HepG2 (cell line): ENCODE measurements at regions not wholly inside any gene's neighbourhood (a gene's known extent, or its start where the extent isn't known, plus 50 kb on each side); places are given as distances from the start of the nearest gene placed in this dataset.

Experiments used
- ATAC-seq: fragments of 200-7000 bp; cut with Tn5 transposase; 3 replicates; pipeline ENCODE4 v1.9.1; 2020; ENCODE audit warnings: mild to moderate bottlenecking, moderate library complexity
- BruUV-seq: library from RNA; stranded (reverse); fragments of 400-500 nt; replicated peaks from 2 replicates; lab custom pipeline; 2021; lab: Mats Ljungman, UMichigan
- CTCF ChIA-PET: fragments of 300-600 bp; formaldehyde crosslinking; extraction: SDS; loops from one replicate; lab custom pipeline; 2021; ENCODE audit warnings: low total read pairs, inconsistent platforms, low intra/inter-chr PET ratio; lab: Yijun Ruan, JAX
- POLR2A ChIA-PET: fragments of 350-600 bp; sonication (Branson Sonifier 250); formaldehyde crosslinking; loops from one replicate; lab custom pipeline; 2020; ENCODE audit warnings: antibody characterized with exemption, inconsistent platforms; lab: Yijun Ruan, JAX
- DNase-seq: peaks from one replicate; pipeline ENCODE4 v3.0.0-alpha.2; 2015; ENCODE audit warnings: low spot score
- FAIRE-seq: peaks from 3 replicates; lab custom pipeline; 2011; peaks lifted over from hg19 to GRCh38; lab: Jason Lieb, UNC
- H2AFZ ChIP-seq: one replicate; pipeline ENCODE4 v1.6.1; 2011; ENCODE audit warnings: low read length, inconsistent platforms
- H3K27ac ChIP-seq: fragments of 300-600 bp; 3 replicates; pipeline ENCODE4 v1.8.0; 2011; ENCODE audit warnings: mixed run types, mild to moderate bottlenecking, mixed read lengths, low read length, inconsistent platforms; ENCODE audit not compliant: insufficient read depth; ENCODE audit errors: extremely low read length
- H3K27me3 ChIP-seq, 2 experiments: fragments of 200-600 bp in 1 of 2; 2 replicates in 1 of 2; 3 replicates in 1 of 2; pipeline versions ENCODE4 v1.6.0 to v1.8.0; 2011; ENCODE audit warnings: low read length in 2 of 2, mild to moderate bottlenecking in 2 of 2, moderate library complexity in 2 of 2, inconsistent platforms in 1 of 2; ENCODE audit not compliant: insufficient read depth in 2 of 2, control insufficient read depth in 1 of 2
- H3K36me3 ChIP-seq, 2 experiments: fragments of 200-600 bp in 1 of 2; replicated peaks in 1 of 2; 2 replicates in 1 of 2; 3 replicates in 1 of 2; pipeline versions ENCODE4 v1.5.1 to v1.8.0; 2011; ENCODE audit warnings: low read length in 2 of 2, inconsistent platforms in 1 of 2; ENCODE audit not compliant: insufficient read depth in 2 of 2, control insufficient read depth in 1 of 2
- H3K4me1 ChIP-seq: 2 replicates; pipeline ENCODE4 v1.5.1; 2012; ENCODE audit warnings: low read length, inconsistent platforms; ENCODE audit not compliant: insufficient read depth
- H3K4me2 ChIP-seq: 2 replicates; pipeline ENCODE4 v1.6.0; 2011; ENCODE audit warnings: low read depth, low read length, inconsistent platforms
- H3K4me3 ChIP-seq, 3 experiments: fragments of 200-600 bp in 1 of 3; sonication (generic), shearing (Covaris generic) in 1 of 3; replicated peaks in 1 of 3; 2 replicates each; pipeline ENCODE4 v1.5.1; 2011 to 2016; ENCODE audit warnings: low read length in 3 of 3, inconsistent platforms in 2 of 3, low read depth in 2 of 3, mild to moderate bottlenecking in 2 of 3, control low read depth in 1 of 3, mixed read lengths in 1 of 3; ENCODE audit not compliant: insufficient read depth in 1 of 3
- H3K79me2 ChIP-seq: one replicate; pipeline ENCODE4 v1.6.1; 2011; ENCODE audit warnings: low read length, inconsistent platforms; ENCODE audit not compliant: insufficient read depth
- H3K9ac ChIP-seq: 2 replicates; pipeline ENCODE4 v1.6.0; 2011; ENCODE audit warnings: mild to moderate bottlenecking, low read depth, low read length, inconsistent platforms; ENCODE audit not compliant: insufficient read depth
- H3K9me3 ChIP-seq: 2 replicates; pipeline ENCODE4 v1.5.1; 2012; ENCODE audit warnings: mild to moderate bottlenecking, low read length
- H4K20me1 ChIP-seq: 2 replicates; pipeline ENCODE4 v1.6.0; 2011; ENCODE audit warnings: inconsistent platforms, mild to moderate bottlenecking, low read length, moderate library complexity; ENCODE audit not compliant: insufficient read depth
- ADNP ChIP-seq: sonication (generic); formaldehyde crosslinking; IDR thresholded peaks from 2 replicates; pipeline ENCODE4 v1.4.0; 2020; ENCODE audit warnings: missing genetic modification reagents
- MNT ChIP-seq: fragments of 450-650 bp; IDR thresholded peaks from 2 replicates; pipeline ENCODE4 v1.6.1; 2016
- NFE2L2 ChIP-seq: fragments of 150-350 bp; IDR thresholded peaks from 2 replicates; pipeline ENCODE4 v1.6.1; 2014; ENCODE audit warnings: low read length
- TGIF2 ChIP-seq: IDR thresholded peaks from 2 replicates; pipeline ENCODE4 v1.6.1; 2016; ENCODE audit warnings: control low read depth, missing compliant biosample characterization
- THAP9 ChIP-seq: sonication (generic); formaldehyde crosslinking; IDR thresholded peaks from 2 replicates; pipeline ENCODE4; 2020; ENCODE audit warnings: missing genetic modification reagents, mild to moderate bottlenecking, borderline replicate concordance
- WGBS: methylation state at CpG from one replicate; pipeline ENCODE4 v1.1.6; 2017; ENCODE audit warnings: low lambda C conversion rate; 5-methylcytosine and 5-hydroxymethylcytosine counted together
- in situ Hi-C: cut with HindIII; loops from 2 replicates; pipeline ENCODE4 v1.10.0; 2017; ENCODE audit warnings: low pct_unique_long_range_greater_than_20kb; ENCODE audit not compliant: extremely low pct_ligation_motif_present
- intact Hi-C: fragments of 100-400 bp; cut with micrococcal nuclease; formaldehyde crosslinking; loops from one replicate; pipeline ENCODE4 v1.10.0; 2022; ENCODE audit not compliant: unreplicated experiment

GRCh38 chr2:239507576-239508258, 106.9 kb upstream of the HDAC4 start:
- H3K27me3 ChIP-seq, result peaks cover 3 to 61% of the 10 kb centered on the region in 2 experiments
- DNase-seq (no peak), ATAC-seq (no peak), FAIRE-seq (no peak)
- no peak overlapping the region for H3K4me2 ChIP-seq
- no peaks in the 10 kb centered on the region for H3K4me1 ChIP-seq
- POLR2A ChIA-PET, result no interaction called here
- H3K36me3 ChIP-seq, result no peaks in the 10 kb centered on the region
- no peaks in the 10 kb centered on the region for H3K9me3 ChIP-seq
- no peak overlapping the region for H3K4me3 ChIP-seq
- no TSS peak for BruUV-seq
- CTCF ChIA-PET, result no interaction called here
- H3K9ac ChIP-seq, result no peak overlapping the region
- H2AFZ ChIP-seq, result no peak overlapping the region
- 40% methylated on average over 16 of the region's 18 CpGs for WGBS
- no peaks in the 10 kb centered on the region for H3K79me2 ChIP-seq
- no peak for TF ChIP-seq NFE2L2
- TF ChIP-seq MNT, result peak; percentile 89
- no peak for TF ChIP-seq THAP9
- TF ChIP-seq TGIF2 (CRISPR knock-in tag), result no peak
- TF ChIP-seq ADNP (CRISPR knock-in tag), result no peak
- in situ Hi-C loops, result no loop called here
- intact Hi-C loops, result no loop called here
- no peaks in the 10 kb centered on the region for H4K20me1 ChIP-seq
- no peak overlapping the region for H3K27ac ChIP-seq
